Muscle of back (tissue), 3 donors: ENCODE measurements at regions not wholly inside any gene's neighbourhood (a gene's known extent, or its start where the extent isn't known, plus 50 kb on each side); places are given as distances from the start of the nearest gene placed in this dataset.
"Not testable (repeated sequence)": the region's sequence is repeated elsewhere in the genome, so short reads cannot be mapped to it uniquely, and the experiment has no call there.

Source experiments
- DNase-seq, 3 donors: peaks; one replicate each; pipeline versions ENCODE4 v3.0.0 to v3.0.0-alpha.2; 2013

GRCh38 chr16:88185976-88186888 lies 196.5 kb upstream of the ZNF469 start:
- peak; percentile 71 to 86 (median 73) for DNase-seq

GRCh38 chr16:88186889-88187870 lies 195.6 kb upstream of the ZNF469 start:
- DNase-seq: peak in 2 of 3 donors; percentile 32 to 40

GRCh38 chr16:88188171-88188895 lies 194.4 kb upstream of the ZNF469 start:
- DNase-seq: not testable (repeated sequence)

- not testable (repeated sequence) for DNase-seq
These were observed 192.1 kb upstream of the ZNF469 start for GRCh38 chr16:88190592-88191095.

- DNase-seq: not testable (repeated sequence)
These were observed 191.6 kb upstream of the ZNF469 start for GRCh38 chr16:88191168-88191567.

- DNase-seq: no peak
These were observed 190.2 kb upstream of the ZNF469 start for GRCh38 chr16:88192601-88193000.

- DNase-seq: peak; percentile 52 to 82 (median 75)
These were observed 188.9 kb upstream of the ZNF469 start for GRCh38 chr16:88193706-88194396.

- peak; percentile 67 to 85 (median 70) for DNase-seq
These were observed 188.1 kb upstream of the ZNF469 start for GRCh38 chr16:88194397-88195268.

- no peak for DNase-seq
These were observed 187.5 kb upstream of the ZNF469 start for GRCh38 chr16:88195269-88195705.

GRCh38 chr16:88195911-88196465 lies 186.8 kb upstream of the ZNF469 start:
- DNase-seq: no peak

GRCh38 chr16:88196471-88197400 lies 186.0 kb upstream of the ZNF469 start:
- DNase-seq: no peak

- DNase-seq: no peak
These were observed 185.0 kb upstream of the ZNF469 start for GRCh38 chr16:88197481-88198456.

GRCh38 chr16:88198457-88199295 lies 184.1 kb upstream of the ZNF469 start:
- DNase-seq: not testable (repeated sequence)

GRCh38 chr16:88199296-88200153 lies 183.2 kb upstream of the ZNF469 start:
- not testable (repeated sequence) for DNase-seq
